ENCODE measurements at regions not wholly inside any gene's neighbourhood (a gene's known extent, or its start where the extent isn't known, plus 50 kb on each side); places are given as distances from the start of the nearest gene placed in this dataset.

- H4K20me1 ChIP-seq (replicated peaks in 1 of 2; ENCODE audit: control insufficient read depth in 1 of 2, insufficient read depth in 2 of 2, low read length in 2 of 2) = no peaks in the 10 kb centered on the region
- no peak for TF ChIP-seq RFX5 (IDR thresholded peaks at IDR 0.05; ENCODE audit: borderline replicate concordance, low read depth, low read length)
- TF ChIP-seq SAP30 (IDR thresholded peaks at IDR 0.05; ENCODE audit: insufficient read depth, insufficient replicate concordance, low read length) = no peak
- TF ChIP-seq RXRA (IDR thresholded peaks at IDR 0.05; ENCODE audit: insufficient read depth, low read depth, low read length) = no peak
- no peak for TF ChIP-seq POU5F1 (IDR thresholded peaks at IDR 0.05; ENCODE audit: low read depth, low read length)
- no peak for TF ChIP-seq TEAD4 (IDR thresholded peaks at IDR 0.05; ENCODE audit: low read depth, low read length)
- no peak for TF ChIP-seq ASH2L (IDR thresholded peaks at IDR 0.05; ENCODE audit: low read length)
- no peak for TF ChIP-seq CEBPB (IDR thresholded peaks at IDR 0.05; ENCODE audit: low read depth, low read length)
- TF ChIP-seq FOSL1 (IDR thresholded peaks at IDR 0.05; ENCODE audit: insufficient read depth, low read depth, low read length) = no peak
- no peak for TF ChIP-seq CTBP2 (IDR thresholded peaks at IDR 0.05; ENCODE audit: borderline replicate concordance, insufficient read depth, insufficient read length, low read length)
- no peak for TF ChIP-seq YY1 (IDR thresholded peaks at IDR 0.05; ENCODE audit: low read depth, low read length)
- TF ChIP-seq SP2 (IDR thresholded peaks at IDR 0.05; ENCODE audit: low read length) = no peak
- no peak for TF ChIP-seq ZNF274 (IDR thresholded peaks at IDR 0.05; ENCODE audit: borderline replicate concordance, extremely low read depth, low read length)
- H2BK15ac ChIP-seq (ENCODE audit: low read length) = no peak overlapping the region
- H3K18ac ChIP-seq (ENCODE audit: extremely low read depth, low read length) = no peak overlapping the region
- H3K9me3 ChIP-seq (ENCODE audit: insufficient read depth in 2 of 2, low read depth in 1 of 2, low read length in 1 of 2) = no peaks in the 10 kb centered on the region
- no peak for FAIRE-seq
- no peak overlapping the region for H3K4me2 ChIP-seq (ENCODE audit: insufficient read depth in 1 of 2, low read depth in 2 of 2, low read length in 2 of 2)
- no peak for DNase-seq (ENCODE audit: low read depth in 1 of 2, low spot score in 2 of 2)
- no peaks in the 10 kb centered on the region for H3K23me2 ChIP-seq (ENCODE audit: low read depth, low read length)
- no peak overlapping the region for H3K27ac ChIP-seq (ENCODE audit: low read depth, low read length)
- no peak overlapping the region for H2AFZ ChIP-seq (ENCODE audit: low read length)
- H4K8ac ChIP-seq (ENCODE audit: extremely low read depth, insufficient read depth, low read length) = no peak overlapping the region
- no peaks in the 10 kb centered on the region for H3K36me3 ChIP-seq (ENCODE audit: control insufficient read depth in 2 of 4, insufficient read depth in 4 of 4, low read length in 3 of 4)
- no peak overlapping the region for H3K14ac ChIP-seq (ENCODE audit: insufficient read length)
- 88% methylated on average over 4 of the region's 4 CpGs; no CpG with 5 or more reads in 1 of the 2 experiments for WGBS, 2 experiments (ENCODE audit: extremely low coverage in 1 of 2, insufficient coverage in 1 of 2, insufficient read length in 1 of 2, insufficient replicate concordance in 2 of 2, low coverage in 1 of 2, low lambda C conversion rate in 2 of 2, missing lambda C conversion rate in 1 of 2)
- peaks cover 0 to 11% (median 9%) of the 10 kb centered on the region in 4 experiments; a peak in 6 of 7 replicates for H3K4me1 ChIP-seq (replicated peaks in 1 of 4; ENCODE audit: control insufficient read depth in 3 of 4, insufficient read depth in 4 of 4, low read length in 3 of 4)
- no peak overlapping the region for H3K23ac ChIP-seq (ENCODE audit: insufficient read length)
- H2AK5ac ChIP-seq (ENCODE audit: low read depth, low read length) = no peak overlapping the region
- H2BK20ac ChIP-seq (ENCODE audit: low read length) = no peak overlapping the region
- no peak overlapping the region for H2BK5ac ChIP-seq (ENCODE audit: low read depth, low read length)
- no peak overlapping the region for H3K4ac ChIP-seq (replicated peaks; ENCODE audit: insufficient read length, low read depth, low read length)
- no peak overlapping the region for H3K4me3 ChIP-seq (ENCODE audit: extremely low read depth in 1 of 4, insufficient read depth in 2 of 4, low read depth in 3 of 4, low read length in 4 of 4)
- H3K9ac ChIP-seq (replicated peaks in 1 of 4; ENCODE audit: extremely low read depth in 1 of 4, low read depth in 3 of 4, low read length in 3 of 4) = no peak overlapping the region
- ChIA-PET POLR2A (ENCODE audit: partially characterized antibody) (no interaction called here), CTCF (ENCODE audit: partially characterized antibody) (interaction anchor here (0.6 to 0.9 kb wide), 2 partner anchors 68 to 83 kb away, joined by 3 read pairs; no protein-coding TSS in a partner anchor)
- H4K91ac ChIP-seq (replicated peaks; ENCODE audit: insufficient read length, low read length) = no peak overlapping the region
- no peak overlapping the region for H2BK120ac ChIP-seq (replicated peaks; ENCODE audit: low read depth, low read length)
- no peaks in the 10 kb centered on the region for H3K79me1 ChIP-seq (ENCODE audit: low read depth, low read length)
- no peaks in the 10 kb centered on the region for H3K27me3 ChIP-seq (replicated peaks in 1 of 4; ENCODE audit: control insufficient read depth in 3 of 4, extremely low read depth in 1 of 4, insufficient read depth in 3 of 4, low read length in 3 of 4)
- no peaks in the 10 kb centered on the region for H3K79me2 ChIP-seq (ENCODE audit: control insufficient read depth in 1 of 2, insufficient read depth in 2 of 2, low read length in 2 of 2)
- H3K56ac ChIP-seq (replicated peaks; ENCODE audit: insufficient read length, low read depth, low read length) = no peak overlapping the region
- H2BK12ac ChIP-seq (ENCODE audit: low read depth, low read length) = no peak overlapping the region
- H4K5ac ChIP-seq (ENCODE audit: insufficient read length, low read depth, low read length) = no peak overlapping the region
These were observed 599.2 kb downstream of the NR4A2 start for GRCh38 chr2:155733091-155733853.

All from H1 (cell line).